H1 (cell line): ENCODE measurements at regions not wholly inside any gene's neighbourhood (a gene's known extent, or its start where the extent isn't known, plus 50 kb on each side); places are given as distances from the start of the nearest gene placed in this dataset.

Experiments
- ASH2L ChIP-seq: fragments of 200-600, 300-600 bp; sonication (generic); IDR thresholded peaks from one replicate; pipeline ENCODE4 v1.7.1; 2017; ENCODE audit warnings: low read length
- CHD2 ChIP-seq: IDR thresholded peaks from 2 replicates; pipeline ENCODE4 v1.6.1; 2012; ENCODE audit warnings: low read length, improper control_type of control experiment
- CTCF ChIP-seq, 3 experiments: IDR thresholded peaks; 1 replicate in 2 of 3; 2 replicates in 1 of 3; pipeline versions ENCODE4 v1.5.1 to v1.6.1; 2011; ENCODE audit warnings: low read length in 3 of 3, mild to moderate bottlenecking in 3 of 3, inconsistent platforms in 2 of 3, low read depth in 1 of 3, moderate library complexity in 1 of 3; ENCODE audit not compliant: insufficient read depth in 1 of 3; ENCODE audit errors: control extremely low read depth in 1 of 3
- EP300 ChIP-seq, 2 experiments: IDR thresholded peaks; 1 replicate in 1 of 2; 2 replicates in 1 of 2; pipeline ENCODE4 v1.6.1; 2011 to 2012; ENCODE audit warnings: low read depth in 2 of 2, low read length in 2 of 2, mild to moderate bottlenecking in 2 of 2, borderline replicate concordance in 1 of 2, inconsistent platforms in 1 of 2, moderate library complexity in 1 of 2
- JUND ChIP-seq: IDR thresholded peaks from 2 replicates; pipeline ENCODE4 v1.6.1; 2011; ENCODE audit warnings: mild to moderate bottlenecking, improper control_type of control experiment, low read length
- KDM1A ChIP-seq: fragments of 200-600, 300-600 bp; sonication (generic); IDR thresholded peaks from 2 replicates; pipeline ENCODE4 v1.7.1; 2016; ENCODE audit warnings: mild to moderate bottlenecking, low read length, borderline replicate concordance
- POLR2A ChIP-seq, 2 experiments: IDR thresholded peaks; 1 replicate in 1 of 2; 2 replicates in 1 of 2; pipeline ENCODE4 v1.6.1; 2011; ENCODE audit warnings: low read depth in 2 of 2, low read length in 2 of 2, mild to moderate bottlenecking in 2 of 2; ENCODE audit errors: control extremely low read depth in 1 of 2
- POU5F1 ChIP-seq: IDR thresholded peaks from 2 replicates; pipeline ENCODE4 v1.6.1; 2011; ENCODE audit warnings: low read depth, mild to moderate bottlenecking, low read length, moderate library complexity
- RFX5 ChIP-seq: IDR thresholded peaks from 2 replicates; pipeline ENCODE4 v1.6.1; 2011; ENCODE audit warnings: low read depth, low read length, improper control_type of control experiment, borderline replicate concordance
- SIN3A ChIP-seq, 2 experiments: IDR thresholded peaks in 1 of 2; conservative IDR thresholded peaks in 1 of 2; 2 replicates each; pipeline ENCODE4 v1.6.1; 2011 to 2012; ENCODE audit warnings: low read length in 2 of 2, improper control_type of control experiment in 1 of 2, low read depth in 1 of 2, mild to moderate bottlenecking in 1 of 2

GRCh38 chr4:3384771-3385710, 56.7 kb upstream of the HGFAC start:
- TF ChIP-seq KDM1A (no peak), CTCF (IDR thresholded peaks at IDR 0.05; ENCODE audit: control extremely low read depth in 1 of 3, insufficient read depth in 1 of 3, low read depth in 1 of 3, low read length in 3 of 3) (no peak), POU5F1 (no peak), JUND (no peak), ASH2L (no peak), POLR2A (IDR thresholded peaks at IDR 0.05; ENCODE audit: control extremely low read depth in 1 of 2, low read depth in 2 of 2, low read length in 2 of 2) (no peak), EP300 (IDR thresholded peaks at IDR 0.05; ENCODE audit: borderline replicate concordance in 1 of 2, low read depth in 2 of 2, low read length in 2 of 2) (no peak), CHD2 (no peak), RFX5 (no peak), SIN3A (conservative IDR thresholded peaks at IDR 0.05 in 1 of 2, IDR thresholded peaks at IDR 0.05 in 1 of 2; ENCODE audit: low read depth in 1 of 2, low read length in 2 of 2) (no peak)
